ENCODE measurements at regions not wholly inside any gene's neighbourhood (a gene's known extent, or its start where the extent isn't known, plus 50 kb on each side); places are given as distances from the start of the nearest gene placed in this dataset.

- Histone ChIP-seq H3K9me2 (ENCODE audit: low read depth, low read length) (no peaks in the 10 kb centered on the region), H3F3A (ENCODE audit: insufficient read depth, low read length) (no peaks in the 10 kb centered on the region), H3K9ac (ENCODE audit: low read length) (no peak overlapping the region), H3K4me2 (ENCODE audit: low read length) (no peak overlapping the region), H3K27me3 (ENCODE audit: insufficient read depth, low read length) (no peaks in the 10 kb centered on the region), H3K79me2 (ENCODE audit: insufficient read depth, low read length) (no peaks in the 10 kb centered on the region), H3K9me3 (ENCODE audit: low read length) (no peaks in the 10 kb centered on the region), H3K27ac (ENCODE audit: low read depth, low read length, poor library complexity, severe bottlenecking) (no peak overlapping the region), H3K4me3 (ENCODE audit: low read depth, low read length, poor library complexity, severe bottlenecking) (no peak overlapping the region), H3K36me3 (ENCODE audit: insufficient read depth, low read length) (no peaks in the 10 kb centered on the region), H4K20me1 (ENCODE audit: insufficient read depth, low read length) (no peaks in the 10 kb centered on the region), H2AFZ (ENCODE audit: low read length) (no peak overlapping the region), H3K4me1 (ENCODE audit: insufficient read depth, low read length, severe bottlenecking) (no peaks in the 10 kb centered on the region)
- TF ChIP-seq EZH2 (IDR thresholded peaks at IDR 0.05; ENCODE audit: borderline replicate concordance, low read length) (no peak), CTCF (IDR thresholded peaks at IDR 0.05; ENCODE audit: low read length) (no peak)
These were observed 55.9 kb upstream of the GRHL3 start for GRCh38 chr1:24263211-24263610.

GRCh38 chr1:24261977-24262376, 57.2 kb upstream of the GRHL3 start:
- no peak overlapping the region for H2AFZ ChIP-seq (ENCODE audit: low read length)
- H3F3A ChIP-seq (ENCODE audit: insufficient read depth, low read length): no peaks in the 10 kb centered on the region
- no peaks in the 10 kb centered on the region for H3K36me3 ChIP-seq (ENCODE audit: insufficient read depth, low read length)
- no peaks in the 10 kb centered on the region for H4K20me1 ChIP-seq (ENCODE audit: insufficient read depth, low read length)
- no peak overlapping the region for H3K27ac ChIP-seq (ENCODE audit: low read depth, low read length, poor library complexity, severe bottlenecking)
- no peaks in the 10 kb centered on the region for H3K9me3 ChIP-seq (ENCODE audit: low read length)
- no peaks in the 10 kb centered on the region for H3K9me2 ChIP-seq (ENCODE audit: low read depth, low read length)
- TF ChIP-seq CTCF (IDR thresholded peaks at IDR 0.05; ENCODE audit: low read length) (no peak), EZH2 (IDR thresholded peaks at IDR 0.05; ENCODE audit: borderline replicate concordance, low read length) (no peak)
- H3K27me3 ChIP-seq (ENCODE audit: insufficient read depth, low read length): no peaks in the 10 kb centered on the region
- no peak overlapping the region for H3K9ac ChIP-seq (ENCODE audit: low read length)
- H3K4me1 ChIP-seq (ENCODE audit: insufficient read depth, low read length, severe bottlenecking): no peaks in the 10 kb centered on the region
- H3K79me2 ChIP-seq (ENCODE audit: insufficient read depth, low read length): no peaks in the 10 kb centered on the region
- no peak overlapping the region for H3K4me2 ChIP-seq (ENCODE audit: low read length)
- H3K4me3 ChIP-seq (ENCODE audit: low read depth, low read length, poor library complexity, severe bottlenecking): no peak overlapping the region

GRCh38 chr1:24258735-24259424, 60.3 kb upstream of the GRHL3 start:
- Histone ChIP-seq H3K9ac (ENCODE audit: low read length) (no peak overlapping the region), H3K4me3 (ENCODE audit: low read depth, low read length, poor library complexity, severe bottlenecking) (no peak overlapping the region), H3K9me3 (ENCODE audit: low read length) (no peaks in the 10 kb centered on the region), H3K4me2 (ENCODE audit: low read length) (no peak overlapping the region), H3K27ac (ENCODE audit: low read depth, low read length, poor library complexity, severe bottlenecking) (no peak overlapping the region), H3K27me3 (ENCODE audit: insufficient read depth, low read length) (no peaks in the 10 kb centered on the region; the same call in 1 of the 2 replicates), H2AFZ (ENCODE audit: low read length) (no peak overlapping the region), H4K20me1 (ENCODE audit: insufficient read depth, low read length) (no peaks in the 10 kb centered on the region), H3K9me2 (ENCODE audit: low read depth, low read length) (no peaks in the 10 kb centered on the region), H3F3A (ENCODE audit: insufficient read depth, low read length) (no peaks in the 10 kb centered on the region), H3K79me2 (ENCODE audit: insufficient read depth, low read length) (no peaks in the 10 kb centered on the region), H3K36me3 (ENCODE audit: insufficient read depth, low read length) (no peaks in the 10 kb centered on the region), H3K4me1 (ENCODE audit: insufficient read depth, low read length, severe bottlenecking) (no peaks in the 10 kb centered on the region)
- TF ChIP-seq CTCF (IDR thresholded peaks at IDR 0.05; ENCODE audit: low read length) (no peak), EZH2 (IDR thresholded peaks at IDR 0.05; ENCODE audit: borderline replicate concordance, low read length) (no peak)

Measured in OCI-LY1 (cell line).